CD4-positive, alpha-beta T cell treated with Interleukin-12 subunit alpha and Interleukin-12 subunit beta, for 1 hour (primary cell): ENCODE measurements at regions not wholly inside any gene's neighbourhood (a gene's known extent, or its start where the extent isn't known, plus 50 kb on each side); places are given as distances from the start of the nearest gene placed in this dataset.

Experiments
- DNase-seq: peaks from one replicate; pipeline ENCODE4 v3.0.0-alpha.2; 2020

- DNase-seq: no peak
Observed at GRCh38 chr10:128537834-128538330, 411.7 kb upstream of the MKI67 start.

GRCh38 chr10:128538671-128539070 lies 412.4 kb upstream of the MKI67 start:
- DNase-seq: no peak

- no peak for DNase-seq
Observed at GRCh38 chr10:128539510-128540127, 413.4 kb upstream of the MKI67 start.

GRCh38 chr10:128540128-128540762 lies 414.0 kb upstream of the MKI67 start:
- no peak for DNase-seq

- no peak for DNase-seq
Observed at GRCh38 chr10:128540781-128541761, 414.8 kb upstream of the MKI67 start.

GRCh38 chr10:128541926-128542475 lies 415.8 kb upstream of the MKI67 start:
- no peak for DNase-seq

GRCh38 chr10:128542659-128543058 lies 416.4 kb upstream of the MKI67 start:
- no peak for DNase-seq

- DNase-seq: no peak
Observed at GRCh38 chr10:128543151-128543550, 416.9 kb upstream of the MKI67 start.

- no peak for DNase-seq
Observed at GRCh38 chr10:128545216-128545615, 419.0 kb upstream of the MKI67 start.

GRCh38 chr10:128546651-128547165 lies 420.5 kb upstream of the MKI67 start:
- DNase-seq: no peak

GRCh38 chr10:128549101-128549608 lies 422.9 kb upstream of the MKI67 start:
- DNase-seq: no peak

GRCh38 chr10:128550045-128550444 lies 423.8 kb upstream of the MKI67 start:
- DNase-seq: no peak

- no peak for DNase-seq
Observed at GRCh38 chr10:128551475-128551874, 425.3 kb upstream of the MKI67 start.

- no peak for DNase-seq
Observed at GRCh38 chr10:128553755-128554154, 427.5 kb upstream of the MKI67 start.

GRCh38 chr10:128556182-128557110 lies 430.2 kb upstream of the MKI67 start:
- DNase-seq: no peak

GRCh38 chr10:128557149-128557710 lies 431.0 kb upstream of the MKI67 start:
- DNase-seq: no peak

GRCh38 chr10:128560406-128560805 lies 434.2 kb upstream of the MKI67 start:
- DNase-seq: no peak

- no peak for DNase-seq
Observed at GRCh38 chr10:128560993-128561392, 434.8 kb upstream of the MKI67 start.

- DNase-seq: no peak
Observed at GRCh38 chr10:128563387-128563786, 437.2 kb upstream of the MKI67 start.

- DNase-seq: no peak
Observed at GRCh38 chr10:128563904-128564303, 437.7 kb upstream of the MKI67 start.

- DNase-seq: no peak
Observed at GRCh38 chr10:128566361-128566968, 440.2 kb upstream of the MKI67 start.
